Inflammatory macrophage treated with lipopolysaccharide for 4 hours (primary cell): ENCODE measurements at regions not wholly inside any gene's neighbourhood (a gene's known extent, or its start where the extent isn't known, plus 50 kb on each side); places are given as distances from the start of the nearest gene placed in this dataset.
"Not testable (repeated sequence)": the region's sequence is repeated elsewhere in the genome, so short reads cannot be mapped to it uniquely, and the experiment has no call there.

Experiments used
- DNase-seq: peaks from one replicate; pipeline ENCODE4 v3.0.0-alpha.2; 2020

DNA sequence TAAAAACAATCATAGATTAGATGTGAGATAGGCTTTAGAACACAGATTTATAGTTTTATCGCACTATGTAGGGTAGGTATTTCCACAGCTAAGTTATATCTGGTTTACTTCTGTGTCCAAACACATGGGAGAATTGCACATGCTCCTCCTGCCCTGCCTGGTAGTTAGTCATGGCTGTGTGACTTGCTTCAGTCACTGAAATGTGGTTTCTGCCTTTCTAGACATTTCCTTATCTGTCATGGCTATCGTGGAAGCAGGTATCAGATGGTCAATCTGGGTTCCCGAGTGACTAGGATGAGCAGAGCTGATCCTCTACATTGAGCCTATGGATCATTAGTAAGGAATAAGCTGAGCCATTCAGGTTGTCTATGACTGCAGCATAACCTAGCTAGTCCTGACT, 117.8 kb upstream of the GMDS start:
- peak; percentile 19 for DNase-seq

- DNase-seq = no peak
Observed at GRCh38 chr6:2361195-2361594, 115.8 kb upstream of the GMDS start.

DNA sequence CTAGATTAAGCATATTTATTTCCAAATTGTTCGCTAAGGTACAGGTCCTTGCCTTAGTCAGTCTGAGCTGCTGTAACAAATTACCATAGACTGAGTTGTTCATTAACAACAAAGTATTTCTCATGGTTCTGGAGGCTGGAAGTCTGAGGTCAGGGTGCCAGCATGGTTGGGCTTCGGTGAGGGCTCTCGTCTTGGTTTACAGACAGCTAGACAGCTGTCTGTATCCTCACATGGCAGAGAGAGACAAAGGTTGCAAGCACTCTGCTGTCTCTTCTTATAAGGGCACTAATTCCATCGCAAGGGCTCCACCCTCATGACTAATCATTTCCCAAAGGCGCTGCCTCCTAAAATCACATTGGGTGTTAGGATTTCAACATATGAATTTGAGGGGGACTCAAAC, 115.3 kb upstream of the GMDS start:
- no peak for DNase-seq

DNA sequence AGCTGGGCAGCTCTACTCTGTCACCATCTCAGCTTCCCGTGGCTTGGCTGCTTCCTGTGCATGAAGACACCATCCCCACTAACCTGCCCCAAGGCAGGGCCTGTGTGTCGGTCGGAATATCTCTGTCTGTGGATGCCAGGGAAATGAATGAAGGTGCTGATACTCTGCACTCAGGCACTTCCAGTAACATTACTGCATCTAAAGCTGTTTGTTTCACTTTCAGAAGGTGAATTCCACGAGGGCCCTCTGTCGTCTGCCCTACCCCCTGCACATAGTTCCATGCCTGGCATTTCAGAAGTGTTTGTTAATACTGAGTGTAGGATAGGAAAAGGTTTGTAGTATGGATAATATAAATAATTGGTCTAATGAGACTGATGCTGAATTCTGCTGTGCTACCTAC, 114.7 kb upstream of the GMDS start:
- DNase-seq = no peak

GRCh38 chr6:2355150-2355549, 109.7 kb upstream of the GMDS start:
- no peak for DNase-seq

GRCh38 chr6:2354138-2354491, 108.7 kb upstream of the GMDS start:
- DNase-seq = no peak

DNA sequence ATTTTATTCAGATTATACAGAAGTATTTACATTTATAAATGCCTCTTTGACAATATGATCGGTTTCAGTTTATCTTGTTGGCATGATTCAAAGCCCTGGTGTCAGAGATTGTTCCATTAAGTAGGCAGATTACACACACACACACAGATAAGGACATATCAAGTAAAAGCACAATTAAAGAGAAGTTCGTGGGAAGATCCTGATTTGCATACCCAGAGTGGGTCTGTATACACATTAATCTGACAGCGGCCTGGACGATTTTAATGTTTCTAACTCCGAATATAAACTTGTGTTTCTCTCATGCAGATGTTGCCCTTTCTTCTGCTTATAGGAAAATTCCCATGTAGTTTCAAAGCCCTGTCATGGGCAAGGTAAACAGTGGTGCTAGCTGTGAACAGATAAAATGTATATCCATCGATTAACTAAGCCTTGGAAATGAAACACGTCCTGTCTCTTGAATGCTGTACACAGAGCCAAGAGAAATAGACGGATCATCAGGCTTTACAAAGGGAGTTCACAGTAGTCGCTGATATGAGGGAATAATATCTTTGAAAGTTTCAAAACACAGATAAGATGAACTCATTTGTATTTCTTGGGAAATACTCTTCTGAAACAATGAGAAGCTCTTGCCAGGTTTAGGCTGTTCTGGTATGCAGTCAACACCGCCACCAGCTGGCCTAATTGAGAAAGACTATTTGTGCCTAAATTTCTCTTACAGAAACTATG, 108.2 kb upstream of the GMDS start:
- peak; percentile 47 for DNase-seq

- peak; percentile 10 for DNase-seq
Observed at GRCh38 chr6:2351807-2352431, 106.5 kb upstream of the GMDS start.

DNA sequence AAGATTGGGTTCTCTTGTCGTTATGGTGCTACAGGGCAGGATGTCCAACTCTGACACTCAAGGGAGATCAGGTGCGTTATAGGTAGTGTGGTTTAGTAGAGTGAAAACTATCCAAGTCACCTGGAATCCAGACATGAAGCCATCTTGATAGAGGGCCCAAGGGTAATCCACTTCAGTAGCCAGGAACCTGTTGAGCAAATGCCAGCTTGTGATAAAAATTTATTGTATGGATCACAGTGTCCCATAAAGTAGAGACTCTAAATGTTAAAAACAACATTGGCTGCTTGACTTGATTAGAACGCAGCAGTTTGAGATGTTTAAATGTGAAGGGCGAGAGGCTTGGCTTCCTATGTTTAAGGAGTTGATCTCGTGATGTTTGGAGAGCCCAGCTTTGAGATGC, 105.7 kb upstream of the GMDS start:
- no peak for DNase-seq

DNA sequence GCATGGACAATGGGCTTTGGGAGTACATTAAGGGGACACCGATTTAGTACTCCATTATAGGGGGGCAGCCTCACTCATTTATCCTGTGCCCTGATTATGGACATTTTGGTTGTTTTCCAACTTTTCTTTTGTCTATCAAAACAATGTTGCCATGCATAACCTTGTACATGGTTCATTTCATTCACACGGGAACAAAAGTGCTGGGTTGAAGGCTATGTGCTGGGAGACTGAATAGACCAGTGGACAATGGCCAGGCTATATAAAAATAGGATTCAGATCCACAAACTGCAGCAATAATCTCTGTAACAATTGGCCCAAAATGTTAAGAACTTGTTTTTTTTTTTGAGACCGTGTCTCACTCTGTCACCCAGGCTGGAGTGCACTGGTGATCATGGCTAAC, 100.7 kb upstream of the GMDS start:
- no peak for DNase-seq

- no peak for DNase-seq
Observed at GRCh38 chr6:2344319-2344905, 99.0 kb upstream of the GMDS start.

DNA sequence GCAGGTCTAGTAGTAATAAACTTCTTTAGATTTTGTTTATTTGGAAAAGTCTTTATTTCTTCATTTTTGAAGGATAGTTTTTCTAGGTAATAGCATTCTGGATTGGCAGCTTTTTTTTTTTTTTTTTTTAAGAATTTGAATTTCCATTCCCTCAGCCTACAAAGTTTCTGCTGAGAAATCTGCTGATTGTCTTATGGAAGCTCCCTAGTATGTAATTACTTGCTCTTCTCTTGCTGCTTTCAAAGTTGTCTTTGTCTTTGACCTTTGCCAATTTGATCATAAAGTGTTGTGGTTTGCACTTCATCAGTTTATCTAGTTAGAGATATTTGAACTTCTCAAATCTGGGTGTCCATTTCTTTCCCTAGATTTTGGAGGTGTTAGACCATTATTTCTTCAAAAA, 82.2 kb upstream of the GMDS start:
- no peak for DNase-seq

GRCh38 chr6:2324166-2324953, 79.0 kb upstream of the GMDS start:
- no peak for DNase-seq

GRCh38 chr6:2317498-2317897, 72.1 kb upstream of the GMDS start:
- not testable (repeated sequence) for DNase-seq

GRCh38 chr6:2314641-2315040, 69.2 kb upstream of the GMDS start:
- no peak for DNase-seq

GRCh38 chr6:2310042-2310441, 64.6 kb upstream of the GMDS start:
- no peak for DNase-seq

GRCh38 chr6:2309122-2309521, 63.7 kb upstream of the GMDS start:
- no peak for DNase-seq

GRCh38 chr6:2307799-2308198, 62.4 kb upstream of the GMDS start:
- no peak for DNase-seq

- no peak for DNase-seq
Observed at GRCh38 chr6:2305951-2306350, 60.5 kb upstream of the GMDS start.

DNA sequence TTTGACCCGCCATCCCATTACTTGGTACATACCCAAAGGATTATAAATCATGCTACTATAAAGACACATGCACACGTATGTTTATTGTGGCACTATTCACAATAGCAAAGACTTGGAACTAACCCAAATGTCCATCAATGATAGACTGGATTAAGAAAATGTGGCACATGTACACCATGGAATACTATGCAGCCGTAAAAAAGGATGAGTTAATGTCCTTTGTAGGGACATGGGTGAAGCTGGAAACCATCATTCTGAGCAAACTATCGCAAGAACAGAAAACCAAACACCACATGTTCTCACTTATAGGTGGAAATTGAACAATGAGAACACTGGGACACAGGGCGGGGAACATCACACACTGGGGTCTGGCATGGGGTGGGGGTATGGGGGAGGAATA, 57.1 kb upstream of the GMDS start:
- not testable (repeated sequence) for DNase-seq

DNA sequence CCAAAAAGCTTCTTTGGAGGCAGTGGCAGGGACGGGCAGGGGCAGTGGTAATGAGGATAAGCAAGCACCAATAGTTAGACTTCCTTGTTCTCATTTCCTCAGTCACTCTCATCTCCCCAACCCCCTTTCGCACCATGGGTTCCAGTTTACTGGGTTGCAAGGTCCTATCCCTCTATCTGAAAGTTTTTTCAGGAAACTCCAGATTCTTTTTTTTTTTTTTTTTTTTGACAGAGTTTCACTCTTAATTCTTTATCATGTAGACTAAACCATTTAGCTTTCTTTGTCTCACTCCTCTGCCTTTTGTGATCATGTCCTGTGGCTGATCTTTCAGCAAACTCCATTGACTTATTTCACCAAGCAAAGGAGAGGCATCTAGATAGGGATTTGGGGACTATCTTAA, 51.4 kb upstream of the GMDS start:
- DNase-seq = no peak
